GM19025 (cell line): ENCODE measurements at regions not wholly inside any gene's neighbourhood (a gene's known extent, or its start where the extent isn't known, plus 50 kb on each side); places are given as distances from the start of the nearest gene placed in this dataset.

Source experiments
- ATAC-seq: cut with Tn5 transposase; IDR thresholded peaks from one replicate; pipeline ENCODE4 v1.9.1; 2021; ENCODE audit warnings: mild to moderate bottlenecking, low read depth, moderate library complexity; ENCODE audit not compliant: unreplicated experiment

- ATAC-seq, result no peak
Measured at GRCh38 chr21:35672313-35672712, 388.0 kb downstream of the SETD4 start.

GRCh38 chr21:35664683-35665082 is 395.6 kb downstream of the SETD4 start:
- no peak for ATAC-seq

GRCh38 chr21:35663856-35664606 is 396.3 kb downstream of the SETD4 start:
- ATAC-seq, result no peak

GRCh38 chr21:35658242-35658641 is 402.1 kb downstream of the SETD4 start:
- ATAC-seq, result no peak

GRCh38 chr21:35652872-35653271 is 407.5 kb downstream of the SETD4 start:
- no peak for ATAC-seq

GRCh38 chr21:35652196-35652595 is 408.1 kb downstream of the SETD4 start:
- no peak for ATAC-seq

- no peak for ATAC-seq
Measured at GRCh38 chr21:35651196-35651595, 409.1 kb downstream of the SETD4 start.

GRCh38 chr21:35649186-35649585 is 411.1 kb downstream of the SETD4 start:
- ATAC-seq, result no peak

- ATAC-seq, result no peak
Measured at GRCh38 chr21:35648512-35648911, 411.8 kb downstream of the SETD4 start.

GRCh38 chr21:35646606-35647005 is 413.7 kb downstream of the SETD4 start:
- no peak for ATAC-seq

- ATAC-seq, result no peak
Measured at GRCh38 chr21:35645991-35646390, 414.3 kb downstream of the SETD4 start.

- ATAC-seq, result no peak
Measured at GRCh38 chr21:35644523-35644922, 415.8 kb downstream of the SETD4 start.

GRCh38 chr21:35643176-35643575 is 417.1 kb downstream of the SETD4 start:
- no peak for ATAC-seq

GRCh38 chr21:35641271-35642016 is 418.9 kb downstream of the SETD4 start:
- no peak for ATAC-seq

- no peak for ATAC-seq
Measured at GRCh38 chr21:35637431-35637830, 422.9 kb downstream of the SETD4 start.

- ATAC-seq, result no peak
Measured at GRCh38 chr21:35635994-35636393, 424.3 kb downstream of the SETD4 start.

- no peak for ATAC-seq
Measured at GRCh38 chr21:35635261-35635660, 425.1 kb downstream of the SETD4 start.

GRCh38 chr21:35633501-35633900 is 426.8 kb downstream of the SETD4 start:
- ATAC-seq, result no peak

GRCh38 chr21:35632711-35633110 is 427.6 kb downstream of the SETD4 start:
- ATAC-seq, result no peak

- ATAC-seq, result no peak
Measured at GRCh38 chr21:35628316-35628715, 432.0 kb downstream of the SETD4 start.

- no peak for ATAC-seq
Measured at GRCh38 chr21:35627462-35627861, 432.9 kb downstream of the SETD4 start.

GRCh38 chr21:35625576-35625975 is 434.8 kb downstream of the SETD4 start:
- ATAC-seq, result no peak
